Esophagus muscularis mucosa (tissue), 4 donors: ENCODE measurements at regions not wholly inside any gene's neighbourhood (a gene's known extent, or its start where the extent isn't known, plus 50 kb on each side); places are given as distances from the start of the nearest gene placed in this dataset.

Experiments
- DNase-seq: peaks from one replicate; pipeline ENCODE4 v3.0.0-alpha.2; 2017; ENCODE audit errors: extremely low spot score
- H3K27ac ChIP-seq, 4 donors: fragments of 200-600 bp; sonication (generic); replicated peaks in 1 of 4; 1 replicate in 3 of 4; 2 replicates in 1 of 4; pipeline ENCODE4 v1.5.1; 2016 to 2019; ENCODE audit warnings: mild to moderate bottlenecking in 1 of 4
- H3K27me3 ChIP-seq, 4 donors: fragments of 200-600 bp; sonication (generic); one replicate each; pipeline versions ENCODE4 v1.5.1 to v1.6.0; 2016 to 2019
- H3K36me3 ChIP-seq, 4 donors: fragments of 200-600 bp; sonication (generic); one replicate each; pipeline ENCODE4 v1.5.1; 2016 to 2019
- H3K4me1 ChIP-seq, 4 donors: fragments of 200-600 bp; sonication (generic); one replicate each; pipeline ENCODE4 v1.5.1; 2016 to 2019
- H3K4me3 ChIP-seq, 4 donors: fragments of 200-600 bp; sonication (generic); 1 replicate in 2 of 4; 2 replicates in 2 of 4; pipeline ENCODE4 v1.5.1; 2016 to 2019; ENCODE audit warnings: mild to moderate bottlenecking in 4 of 4, moderate library complexity in 1 of 4
- H3K9me3 ChIP-seq, 4 donors: fragments of 200-600 bp; sonication (generic); 1 replicate in 3 of 4; 2 replicates in 1 of 4; pipeline ENCODE4 v1.5.1; 2016 to 2019
- EP300 ChIP-seq: sonication (generic); formaldehyde crosslinking; IDR thresholded peaks from one replicate; pipeline ENCODE4 v1.6.1; 2017; ENCODE audit warnings: antibody characterized with exemption
- POLR2A ChIP-seq: fragments of 450-650 bp; IDR thresholded peaks from one replicate; pipeline ENCODE4 v1.6.1; 2017; ENCODE audit warnings: antibody characterized with exemption, moderate library complexity, mild to moderate bottlenecking, low read depth
- POLR2AphosphoS5 ChIP-seq, 2 donors: sonication (generic); formaldehyde crosslinking; IDR thresholded peaks; one replicate each; pipeline ENCODE4 v1.6.1; 2017; ENCODE audit warnings: antibody characterized with exemption in 2 of 2
- WGBS: methylation state at CpG from one replicate; pipeline ENCODE4 v1.1.5; 2018; 5-methylcytosine and 5-hydroxymethylcytosine counted together
- intact Hi-C: fragments of 100-400 bp; cut with DNase I; formaldehyde crosslinking; loops from one replicate; pipeline ENCODE4 v1.15.1; 2023
- TF ChIP-seq, protein P1 (sequence below), 3 experiments: fragments of 200-600 bp in 2 of 3; fragments of 450-650 bp in 1 of 3; sonication (generic) in 2 of 3; IDR thresholded peaks; one replicate each; pipeline ENCODE4 v1.5.1; 2017 to 2019; ENCODE audit warnings: antibody characterized with exemption in 3 of 3, mild to moderate bottlenecking in 2 of 3, moderate library complexity in 1 of 3

DNA sequence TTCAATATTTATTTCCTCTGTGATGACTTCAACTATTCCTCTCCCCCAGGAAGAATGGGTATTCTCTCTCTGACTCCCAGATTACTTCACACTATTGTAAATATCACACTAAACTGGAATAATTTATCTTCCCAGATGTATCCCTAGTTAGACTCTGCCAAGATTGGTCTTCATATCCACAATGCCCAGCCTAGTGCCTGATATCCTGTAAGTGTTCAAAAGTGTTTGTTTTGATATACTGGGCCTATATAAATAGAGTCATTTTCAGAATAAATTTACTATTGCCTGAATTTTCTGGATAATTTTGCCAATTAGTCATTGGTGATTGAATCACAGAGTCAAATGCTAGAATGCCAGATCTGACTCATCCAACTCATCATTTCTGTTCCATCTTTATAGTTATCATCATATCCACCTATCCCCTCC, 143.7 kb upstream of the TNC start:
- Histone ChIP-seq H3K27me3 (no peaks in the 10 kb centered on the region), H3K36me3 (no peaks in the 10 kb centered on the region), H3K9me3 (no peaks in the 10 kb centered on the region), H3K27ac (no peak overlapping the region), H3K4me1 (peaks cover 0 to 40% (median 26%) of the 10 kb centered on the region in 4 donors), H3K4me3 (no peak overlapping the region)
- DNase-seq, result no peak
- intact Hi-C loops, result no loop called here
- TF ChIP-seq, protein P1, sequence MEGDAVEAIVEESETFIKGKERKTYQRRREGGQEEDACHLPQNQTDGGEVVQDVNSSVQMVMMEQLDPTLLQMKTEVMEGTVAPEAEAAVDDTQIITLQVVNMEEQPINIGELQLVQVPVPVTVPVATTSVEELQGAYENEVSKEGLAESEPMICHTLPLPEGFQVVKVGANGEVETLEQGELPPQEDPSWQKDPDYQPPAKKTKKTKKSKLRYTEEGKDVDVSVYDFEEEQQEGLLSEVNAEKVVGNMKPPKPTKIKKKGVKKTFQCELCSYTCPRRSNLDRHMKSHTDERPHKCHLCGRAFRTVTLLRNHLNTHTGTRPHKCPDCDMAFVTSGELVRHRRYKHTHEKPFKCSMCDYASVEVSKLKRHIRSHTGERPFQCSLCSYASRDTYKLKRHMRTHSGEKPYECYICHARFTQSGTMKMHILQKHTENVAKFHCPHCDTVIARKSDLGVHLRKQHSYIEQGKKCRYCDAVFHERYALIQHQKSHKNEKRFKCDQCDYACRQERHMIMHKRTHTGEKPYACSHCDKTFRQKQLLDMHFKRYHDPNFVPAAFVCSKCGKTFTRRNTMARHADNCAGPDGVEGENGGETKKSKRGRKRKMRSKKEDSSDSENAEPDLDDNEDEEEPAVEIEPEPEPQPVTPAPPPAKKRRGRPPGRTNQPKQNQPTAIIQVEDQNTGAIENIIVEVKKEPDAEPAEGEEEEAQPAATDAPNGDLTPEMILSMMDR (IDR thresholded peaks at IDR 0.05), result no peak
- TF ChIP-seq EP300 (no peak), POLR2AphosphoS5 (IDR thresholded peaks at IDR 0.05) (no peak), POLR2A (no peak)

DNA sequence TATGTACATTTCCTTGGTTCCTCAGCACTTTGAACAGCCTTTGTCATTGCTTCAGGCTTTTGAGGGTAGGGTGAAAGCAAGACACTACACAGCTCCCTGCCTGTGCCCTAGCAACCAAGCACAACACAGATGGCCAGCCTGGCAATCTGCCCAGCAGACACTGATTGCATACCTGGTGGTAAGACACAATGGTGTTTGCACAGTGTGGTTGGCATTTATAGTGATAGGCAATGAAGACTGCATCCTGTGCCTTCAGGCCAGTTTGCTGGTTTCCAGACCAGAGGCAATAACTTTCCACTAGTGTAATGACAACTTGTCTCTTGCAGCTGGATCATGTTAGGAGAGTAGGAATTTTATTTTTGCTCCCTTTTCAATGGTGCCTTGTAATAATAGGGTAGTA, 144.5 kb upstream of the TNC start:
- H3K27ac ChIP-seq, result peak overlapping the region in 1 of 4 donors; percentile 8
- no peaks in the 10 kb centered on the region for H3K36me3 ChIP-seq
- no peaks in the 10 kb centered on the region for H3K27me3 ChIP-seq
- intact Hi-C loops, result no loop called here
- DNase-seq, result no peak
- H3K9me3 ChIP-seq, result no peaks in the 10 kb centered on the region
- peaks cover 0 to 40% (median 26%) of the 10 kb centered on the region in 4 donors for H3K4me1 ChIP-seq
- H3K4me3 ChIP-seq, result no peak overlapping the region
- peak; percentile 34 to 66 for TF ChIP-seq POLR2AphosphoS5 (IDR thresholded peaks at IDR 0.05)
- no peak for TF ChIP-seq POLR2A
- no peak for TF ChIP-seq EP300

DNA sequence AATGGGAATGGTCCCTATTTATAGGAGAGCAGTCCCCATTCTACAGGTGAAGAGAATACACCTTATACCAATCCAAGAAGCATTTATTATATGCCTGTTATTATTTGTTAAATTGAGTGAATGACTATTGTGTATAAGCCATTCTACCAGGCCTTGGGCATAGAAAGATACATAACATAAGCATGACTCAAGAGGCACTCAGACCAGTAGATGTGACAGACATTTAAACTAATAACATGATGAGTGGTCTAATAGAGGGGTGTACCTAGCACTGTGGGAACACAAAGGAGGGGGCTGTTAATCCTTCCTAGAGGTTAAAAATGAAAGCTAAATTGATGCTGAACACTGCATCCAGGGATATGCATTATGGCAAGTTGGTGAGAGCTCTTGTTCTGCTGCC, 145.0 kb upstream of the TNC start:
- Histone ChIP-seq H3K4me1 (peaks cover 0 to 40% (median 26%) of the 10 kb centered on the region in 4 donors), H3K27ac (no peak overlapping the region), H3K9me3 (no peaks in the 10 kb centered on the region), H3K4me3 (no peak overlapping the region), H3K27me3 (no peaks in the 10 kb centered on the region), H3K36me3 (no peaks in the 10 kb centered on the region)
- DNase-seq, result no peak
- TF ChIP-seq POLR2AphosphoS5 (IDR thresholded peaks at IDR 0.05) (no peak), POLR2A (no peak), EP300 (no peak)
- TF ChIP-seq, protein P1 (IDR thresholded peaks at IDR 0.05), result no peak
- intact Hi-C loops, result no loop called here

DNA sequence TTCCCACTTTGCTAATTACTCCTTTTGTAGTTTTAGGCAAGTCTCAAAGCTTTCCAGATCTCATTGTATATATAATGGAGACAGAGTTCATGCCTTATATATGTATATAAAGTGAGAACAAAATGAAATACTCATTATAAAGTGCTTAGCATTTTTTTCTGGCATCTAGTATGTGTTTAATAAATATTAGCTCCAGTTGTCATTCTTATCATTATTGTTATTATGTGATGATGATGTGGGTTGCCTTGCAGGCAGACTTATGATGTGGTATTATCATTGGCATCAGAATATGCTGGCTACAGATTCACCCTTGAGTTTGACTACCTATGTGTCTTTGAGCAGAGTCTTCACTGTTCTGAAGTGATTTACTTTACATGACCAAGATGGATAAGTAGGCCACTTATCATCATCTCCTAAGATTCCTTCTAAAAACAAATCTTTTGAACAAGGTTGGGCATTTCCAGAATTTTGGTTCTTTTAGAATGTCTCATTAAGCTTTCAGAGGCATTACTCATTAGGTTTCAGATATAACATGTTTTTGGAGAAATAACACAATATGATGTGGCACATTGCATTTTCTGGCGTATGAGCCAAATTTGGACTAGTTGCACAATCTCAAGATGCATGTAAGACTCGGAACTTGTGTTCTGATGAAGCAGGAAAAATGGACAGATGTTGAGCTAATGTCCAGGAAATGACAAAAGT, 145.6 kb upstream of the TNC start:
- 51% methylated on average over 2 of the region's 2 CpGs for WGBS
- H3K4me3 ChIP-seq, result no peak overlapping the region
- H3K9me3 ChIP-seq, result no peaks in the 10 kb centered on the region
- TF ChIP-seq, protein P1 (IDR thresholded peaks at IDR 0.05), result no peak
- no peak for TF ChIP-seq EP300
- TF ChIP-seq POLR2A, result no peak
- TF ChIP-seq POLR2AphosphoS5 (IDR thresholded peaks at IDR 0.05), result no peak
- peaks cover 0 to 40% (median 26%) of the 10 kb centered on the region in 4 donors for H3K4me1 ChIP-seq
- H3K27me3 ChIP-seq, result no peaks in the 10 kb centered on the region
- H3K27ac ChIP-seq, result no peak overlapping the region
- intact Hi-C loops, result no loop called here
- no peaks in the 10 kb centered on the region for H3K36me3 ChIP-seq
- DNase-seq, result no peak

DNA sequence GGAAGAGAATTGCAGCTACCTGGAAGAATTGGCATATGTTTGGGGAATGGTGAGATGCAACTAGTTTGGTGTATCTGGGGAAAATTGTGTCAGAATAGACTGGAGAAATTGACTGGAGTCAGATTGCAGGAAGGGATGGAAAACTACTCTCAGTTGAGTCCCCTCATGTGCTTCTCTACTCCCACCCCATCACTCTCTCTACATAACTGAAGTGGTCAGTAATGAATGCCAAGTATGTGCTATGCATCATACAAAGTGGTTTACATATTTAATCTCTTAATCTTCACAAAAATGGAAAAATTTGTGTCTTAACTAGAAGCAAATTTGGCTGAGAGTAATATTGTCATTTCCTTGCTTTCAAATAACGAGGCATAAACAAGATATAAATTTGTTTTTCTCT, 146.4 kb upstream of the TNC start:
- Histone ChIP-seq H3K27me3 (no peaks in the 10 kb centered on the region), H3K4me3 (no peak overlapping the region), H3K27ac (no peak overlapping the region), H3K36me3 (no peaks in the 10 kb centered on the region), H3K4me1 (peaks cover 0 to 40% (median 26%) of the 10 kb centered on the region in 4 donors), H3K9me3 (no peaks in the 10 kb centered on the region)
- intact Hi-C loops, result no loop called here
- WGBS, result 86% methylated on average over 1 of the region's 1 CpG
- TF ChIP-seq POLR2A, result no peak
- no peak for TF ChIP-seq EP300
- TF ChIP-seq POLR2AphosphoS5 (IDR thresholded peaks at IDR 0.05), result no peak
- TF ChIP-seq, protein P1 (IDR thresholded peaks at IDR 0.05), result no peak
- no peak for DNase-seq
